MM.1S (cell line): ENCODE measurements at regions not wholly inside any gene's neighbourhood (a gene's known extent, or its start where the extent isn't known, plus 50 kb on each side); places are given as distances from the start of the nearest gene placed in this dataset.

Experiments used
- DNase-seq: peaks from one replicate; pipeline ENCODE4 v3.0.0-alpha.2; 2015
- H2AFZ ChIP-seq: fragments of 300-600 bp; sonication (generic); 2 replicates; pipeline ENCODE4 v1.6.0; 2016; ENCODE audit warnings: antibody characterized with exemption, low read length
- H3F3A ChIP-seq: fragments of 300-600 bp; sonication (generic); 2 replicates; pipeline ENCODE4 v1.6.1; 2016; ENCODE audit warnings: mild to moderate bottlenecking, antibody characterized with exemption, low read length, moderate library complexity, mixed read lengths; ENCODE audit not compliant: insufficient read depth
- H3K27ac ChIP-seq: fragments of 300-600 bp; sonication (generic); 2 replicates; pipeline ENCODE4 v1.5.1; 2016; ENCODE audit warnings: mild to moderate bottlenecking, low read length
- H3K27me3 ChIP-seq: fragments of 300-600 bp; sonication (generic); replicated peaks from 2 replicates; pipeline ENCODE4 v1.6.0; 2016; ENCODE audit warnings: low read length; ENCODE audit not compliant: insufficient read depth
- H3K36me3 ChIP-seq: fragments of 300-600 bp; sonication (generic); replicated peaks from 2 replicates; pipeline ENCODE4 v1.6.1; 2016; ENCODE audit warnings: mild to moderate bottlenecking, low read length, mixed read lengths; ENCODE audit not compliant: insufficient read depth
- H3K4me1 ChIP-seq: fragments of 300-600 bp; sonication (generic); 2 replicates; pipeline ENCODE4 v1.6.1; 2016; ENCODE audit warnings: low read length, mixed read lengths
- H3K4me2 ChIP-seq: fragments of 300-600 bp; sonication (generic); 2 replicates; pipeline ENCODE4 v1.6.0; 2016; ENCODE audit warnings: low read depth, low read length
- H3K4me3 ChIP-seq: fragments of 300-600 bp; sonication (generic); 2 replicates; pipeline ENCODE4 v1.5.1; 2016; ENCODE audit warnings: low read length, mixed read lengths
- H3K79me2 ChIP-seq: fragments of 300-600 bp; sonication (generic); 2 replicates; pipeline ENCODE4 v1.6.1; 2016; ENCODE audit warnings: mixed run types, low read length, mixed read lengths
- H3K9ac ChIP-seq: fragments of 300-600 bp; sonication (generic); 2 replicates; pipeline ENCODE4 v1.6.1; 2016; ENCODE audit warnings: low read length, mixed read lengths
- H3K9me2 ChIP-seq: fragments of 300-600 bp; sonication (generic); replicated peaks from 2 replicates; pipeline ENCODE4 v1.6.1; 2016; ENCODE audit warnings: mild to moderate bottlenecking, low read length, mixed read lengths; ENCODE audit not compliant: insufficient read depth
- H3K9me3 ChIP-seq: fragments of 300-600 bp; sonication (generic); replicated peaks from 2 replicates; pipeline ENCODE4 v1.6.1; 2016; ENCODE audit warnings: mild to moderate bottlenecking, low read length, mixed read lengths; ENCODE audit not compliant: insufficient read depth
- H4K20me1 ChIP-seq: fragments of 300-600 bp; sonication (generic); 2 replicates; pipeline ENCODE4 v1.6.1; 2016; ENCODE audit warnings: mild to moderate bottlenecking, low read length, moderate library complexity, mixed read lengths; ENCODE audit not compliant: insufficient read depth
- CTCF ChIP-seq: fragments of 300-600 bp; sonication (generic); IDR thresholded peaks from 2 replicates; pipeline ENCODE4 v1.5.1; 2016; ENCODE audit warnings: antibody characterized with exemption, low read length, mixed read lengths
- EZH2 ChIP-seq: fragments of 300-600 bp; sonication (generic); optimal IDR thresholded peaks from 2 replicates; pipeline ENCODE3; 2017; ENCODE audit warnings: low read depth, mild to moderate bottlenecking, antibody characterized with exemption, low read length, mixed read lengths
- EZH2phosphoT487 ChIP-seq: fragments of 300-600 bp; sonication (generic); IDR thresholded peaks from 2 replicates; pipeline ENCODE4 v1.6.1; 2018; ENCODE audit warnings: antibody characterized with exemption, low read length

GRCh38 chr4:61079976-61080375, 120.2 kb upstream of the ADGRL3 start:
- DNase-seq, result no peak
- H2AFZ ChIP-seq, result no peak overlapping the region
- no peak overlapping the region for H3K27ac ChIP-seq
- H3K9me3 ChIP-seq, result no peaks in the 10 kb centered on the region
- no peaks in the 10 kb centered on the region for H3K27me3 ChIP-seq
- H3K4me3 ChIP-seq, result no peak overlapping the region
- H4K20me1 ChIP-seq, result no peaks in the 10 kb centered on the region
- H3K36me3 ChIP-seq, result no peaks in the 10 kb centered on the region
- no peaks in the 10 kb centered on the region for H3F3A ChIP-seq
- H3K79me2 ChIP-seq, result no peaks in the 10 kb centered on the region
- no peaks in the 10 kb centered on the region for H3K9me2 ChIP-seq
- TF ChIP-seq EZH2 (no peak), EZH2phosphoT487 (no peak), CTCF (no peak)
- no peaks in the 10 kb centered on the region for H3K4me1 ChIP-seq
- H3K9ac ChIP-seq, result no peak overlapping the region
- H3K4me2 ChIP-seq, result no peak overlapping the region

- DNase-seq, result no peak
- H3K36me3 ChIP-seq, result no peaks in the 10 kb centered on the region
- no peak overlapping the region for H3K9ac ChIP-seq
- TF ChIP-seq CTCF (no peak), EZH2phosphoT487 (no peak), EZH2 (no peak)
- no peak overlapping the region for H2AFZ ChIP-seq
- H4K20me1 ChIP-seq, result no peaks in the 10 kb centered on the region
- no peaks in the 10 kb centered on the region for H3K27me3 ChIP-seq
- H3K9me3 ChIP-seq, result no peaks in the 10 kb centered on the region
- H3K4me3 ChIP-seq, result no peak overlapping the region
- no peak overlapping the region for H3K27ac ChIP-seq
- H3K4me1 ChIP-seq, result no peaks in the 10 kb centered on the region
- H3K79me2 ChIP-seq, result no peaks in the 10 kb centered on the region
- no peaks in the 10 kb centered on the region for H3F3A ChIP-seq
- H3K9me2 ChIP-seq, result no peaks in the 10 kb centered on the region
- no peak overlapping the region for H3K4me2 ChIP-seq
Observed at GRCh38 chr4:61085534-61085933, 114.6 kb upstream of the ADGRL3 start.

GRCh38 chr4:61086357-61086756, 113.8 kb upstream of the ADGRL3 start:
- no peaks in the 10 kb centered on the region for H3K9me3 ChIP-seq
- H3K27me3 ChIP-seq, result no peaks in the 10 kb centered on the region
- H3K27ac ChIP-seq, result no peak overlapping the region
- no peaks in the 10 kb centered on the region for H3K79me2 ChIP-seq
- no peak overlapping the region for H3K4me2 ChIP-seq
- TF ChIP-seq EZH2 (no peak), EZH2phosphoT487 (no peak), CTCF (no peak)
- H2AFZ ChIP-seq, result no peak overlapping the region
- H3K4me1 ChIP-seq, result no peaks in the 10 kb centered on the region
- no peaks in the 10 kb centered on the region for H3F3A ChIP-seq
- H3K36me3 ChIP-seq, result no peaks in the 10 kb centered on the region
- no peaks in the 10 kb centered on the region for H4K20me1 ChIP-seq
- no peaks in the 10 kb centered on the region for H3K9me2 ChIP-seq
- no peak for DNase-seq
- no peak overlapping the region for H3K9ac ChIP-seq
- no peak overlapping the region for H3K4me3 ChIP-seq
